Esophagus squamous epithelium (tissue), 5 donors: ENCODE measurements at regions not wholly inside any gene's neighbourhood (a gene's known extent, or its start where the extent isn't known, plus 50 kb on each side); places are given as distances from the start of the nearest gene placed in this dataset.
"Not testable (repeated sequence)": the region's sequence is repeated elsewhere in the genome, so short reads cannot be mapped to it uniquely, and the experiment has no call there.

ENCODE experiments used
- DNase-seq: peaks from one replicate; lab custom pipeline; 2025; lab: John Stamatoyannopoulos, UW
- H3K27ac ChIP-seq, 4 donors: fragments of 200-600 bp; sonication (generic); one replicate each; pipeline ENCODE4 v1.5.1; 2016 to 2019; ENCODE audit warnings: mild to moderate bottlenecking in 1 of 4
- H3K27me3 ChIP-seq, 4 donors: fragments of 200-600 bp; sonication (generic); 1 replicate in 3 of 4; 2 replicates in 1 of 4; pipeline versions ENCODE4 v1.5.1 to v1.6.0; 2017 to 2021; ENCODE audit warnings: antibody characterized with exemption in 1 of 4
- H3K36me3 ChIP-seq, 3 donors: fragments of 200-600 bp; sonication (generic); one replicate each; pipeline ENCODE4 v1.5.1; 2016 to 2019
- H3K4me1 ChIP-seq, 3 donors: fragments of 200-600 bp; sonication (generic); one replicate each; pipeline ENCODE4 v1.5.1; 2017 to 2019
- H3K4me3 ChIP-seq, 4 donors: fragments of 200-600 bp; sonication (generic); 1 replicate in 3 of 4; 2 replicates in 1 of 4; pipeline ENCODE4 v1.5.1; 2016 to 2019; ENCODE audit warnings: mild to moderate bottlenecking in 2 of 4, moderate library complexity in 1 of 4
- H3K9me3 ChIP-seq, 3 donors: fragments of 200-600 bp; sonication (generic); one replicate each; pipeline ENCODE4 v1.5.1; 2016 to 2019
- CTCF ChIP-seq, 6 experiments: fragments of 450-650 bp in 4 of 6; fragments of 200-600 bp in 2 of 6; sonication (generic) in 2 of 6; IDR thresholded peaks; one replicate each; pipeline ENCODE4 v1.5.1; 2016 to 2019; ENCODE audit warnings: antibody characterized with exemption in 6 of 6, mild to moderate bottlenecking in 4 of 6, moderate library complexity in 4 of 6
- POLR2A ChIP-seq, 4 donors: fragments of 450-650 bp; IDR thresholded peaks; one replicate each; pipeline ENCODE4 v1.6.1; 2017; ENCODE audit warnings: antibody characterized with exemption in 4 of 4, mild to moderate bottlenecking in 4 of 4, moderate library complexity in 3 of 4
- WGBS, 2 donors: methylation state at CpG; one replicate each; pipeline ENCODE4 v1.1.5; 2018; 5-methylcytosine and 5-hydroxymethylcytosine counted together
- intact Hi-C: fragments of 100-400 bp; cut with DNase I; formaldehyde crosslinking; loops from one replicate; pipeline ENCODE4 v1.15.0; 2022
- donor health status: DM: yes; HTN: yes; CAD: no.

- Histone ChIP-seq H3K4me3 (no peak overlapping the region), H3K27ac (no peak overlapping the region), H3K4me1 (no peaks in the 10 kb centered on the region), H3K27me3 (no peaks in the 10 kb centered on the region), H3K9me3 (no peaks in the 10 kb centered on the region), H3K36me3 (no peaks in the 10 kb centered on the region)
- TF ChIP-seq POLR2A (IDR thresholded peaks at IDR 0.05) (no peak), CTCF (IDR thresholded peaks at IDR 0.05) (no peak)
- WGBS, 2 donors, result 68 to 84% methylated on average over 1 of the region's 1 CpG
- DNase-seq, result no peak
- intact Hi-C loops, result no loop called here
These were observed 1264.5 kb upstream of the PHF14 start for GRCh38 chr7:9709216-9709615.

- WGBS, 2 donors, result 34 to 45% methylated on average over 3 of the region's 3 CpGs
- Histone ChIP-seq H3K27ac (no peak overlapping the region), H3K27me3 (no peaks in the 10 kb centered on the region), H3K4me3 (no peak overlapping the region), H3K36me3 (no peaks in the 10 kb centered on the region), H3K9me3 (no peaks in the 10 kb centered on the region), H3K4me1 (no peaks in the 10 kb centered on the region)
- intact Hi-C loops, result no loop called here
- DNase-seq, result no peak
- TF ChIP-seq CTCF (IDR thresholded peaks at IDR 0.05), result no peak
- TF ChIP-seq POLR2A (IDR thresholded peaks at IDR 0.05), result no peak
These were observed 1262.3 kb upstream of the PHF14 start for GRCh38 chr7:9711259-9711918.

DNA sequence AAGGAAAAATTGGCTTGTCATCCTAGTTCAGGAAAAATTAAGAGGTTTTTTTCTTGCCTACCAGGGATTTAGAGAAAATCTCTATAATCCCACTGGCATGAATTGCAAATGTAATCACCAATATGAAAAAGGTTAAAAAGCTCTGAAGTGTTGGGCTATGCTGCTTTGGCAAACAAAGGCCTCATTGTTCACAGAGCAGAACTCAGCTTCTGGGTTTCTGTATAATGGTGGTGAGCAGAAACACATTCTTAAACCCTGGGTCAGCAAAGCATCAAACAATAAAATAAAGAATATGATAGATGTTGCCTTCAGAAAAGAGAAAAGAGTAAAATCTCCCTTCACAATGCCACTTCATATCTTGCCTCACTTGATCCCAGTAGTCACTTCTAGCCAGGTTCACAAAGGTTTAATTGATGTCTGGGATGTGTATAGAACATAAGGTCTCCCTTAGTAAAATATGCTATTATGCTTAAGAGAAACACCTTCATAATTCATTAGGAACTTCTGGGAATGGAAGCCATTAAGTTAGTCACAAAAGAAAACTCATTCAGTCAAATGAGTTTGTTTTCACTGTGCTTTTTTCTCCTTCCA is 1255.5 kb upstream of the PHF14 start:
- no peak overlapping the region for H3K27ac ChIP-seq
- no peak overlapping the region for H3K4me3 ChIP-seq
- no peaks in the 10 kb centered on the region for H3K27me3 ChIP-seq
- TF ChIP-seq POLR2A (IDR thresholded peaks at IDR 0.05), result no peak
- TF ChIP-seq CTCF (IDR thresholded peaks at IDR 0.05), result no peak
- H3K36me3 ChIP-seq, result no peaks in the 10 kb centered on the region
- no peaks in the 10 kb centered on the region for H3K9me3 ChIP-seq
- intact Hi-C loops, result no loop called here
- no peak for DNase-seq
- H3K4me1 ChIP-seq, result no peaks in the 10 kb centered on the region

GRCh38 chr7:9719303-9719702 is 1254.4 kb upstream of the PHF14 start:
- DNase-seq, result no peak
- TF ChIP-seq POLR2A (IDR thresholded peaks at IDR 0.05) (no peak), CTCF (IDR thresholded peaks at IDR 0.05) (no peak)
- Histone ChIP-seq H3K36me3 (no peaks in the 10 kb centered on the region), H3K27me3 (no peaks in the 10 kb centered on the region), H3K9me3 (no peaks in the 10 kb centered on the region), H3K4me3 (no peak overlapping the region), H3K4me1 (no peaks in the 10 kb centered on the region), H3K27ac (no peak overlapping the region)
- intact Hi-C loops, result no loop called here
- 84 to 86% methylated on average over 4 of the region's 4 CpGs for WGBS, 2 donors

GRCh38 chr7:9719721-9720120 is 1254.0 kb upstream of the PHF14 start:
- intact Hi-C loops, result no loop called here
- no peak for DNase-seq
- WGBS, 2 donors, result 84 to 85% methylated on average over 3 of the region's 3 CpGs

DNA sequence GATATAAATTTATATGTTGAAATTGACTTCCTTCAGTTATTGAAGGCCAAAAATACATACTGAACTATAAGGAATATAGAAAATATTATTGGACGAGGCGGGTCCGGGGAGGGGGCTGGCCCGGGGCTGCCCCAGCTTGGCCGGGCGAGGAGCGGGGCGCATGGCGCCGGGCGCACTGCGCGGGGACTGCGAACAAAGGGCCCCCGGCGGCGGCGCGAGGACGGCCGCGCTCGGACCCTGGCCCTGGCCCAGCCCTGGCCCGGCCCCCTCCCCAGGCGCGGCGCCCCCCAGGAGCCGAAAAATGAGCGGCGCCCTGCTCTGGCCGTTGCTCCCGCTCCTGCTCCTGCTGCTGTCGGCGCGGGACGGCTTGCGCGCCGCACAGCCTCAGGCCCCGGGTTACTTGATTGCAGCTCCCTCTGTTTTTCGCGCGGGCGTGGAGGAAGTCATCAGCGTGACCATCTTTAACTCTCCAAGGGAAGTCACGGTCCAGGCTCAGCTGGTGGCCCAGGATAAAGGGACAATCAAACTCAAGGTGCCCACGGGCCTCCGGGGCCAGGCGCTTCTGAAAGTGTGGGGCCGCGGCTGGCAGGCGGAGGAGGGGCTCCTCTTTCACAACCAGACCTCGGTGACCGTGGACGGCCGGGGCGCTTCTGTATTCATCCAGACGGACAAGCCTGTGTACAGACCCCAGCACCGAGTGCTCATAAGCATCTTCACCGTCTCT is 1247.6 kb upstream of the PHF14 start:
- H3K27me3 ChIP-seq, H3K27ac ChIP-seq, H3K4me3 ChIP-seq, intact Hi-C loops, DNase-seq, H3K36me3 ChIP-seq, H3K4me1 ChIP-seq: not testable (repeated sequence)
- WGBS, 2 donors, result 78 to 92% methylated on average over 8 to 14 of the region's 60 CpGs
- H3K9me3 ChIP-seq, result peaks cover 0 to 10% (median 0%) of the 10 kb centered on the region in 3 donors

More at GRCh38 chr7:9719721-9720120, 1254.0 kb upstream of the PHF14 start:
- Histone ChIP-seq H3K36me3 (no peaks in the 10 kb centered on the region), H3K27me3 (no peaks in the 10 kb centered on the region), H3K27ac (no peak overlapping the region), H3K4me3 (no peak overlapping the region), H3K9me3 (no peaks in the 10 kb centered on the region), H3K4me1 (no peaks in the 10 kb centered on the region)
- TF ChIP-seq CTCF (IDR thresholded peaks at IDR 0.05), result no peak
- TF ChIP-seq POLR2A (IDR thresholded peaks at IDR 0.05), result no peak

DNA sequence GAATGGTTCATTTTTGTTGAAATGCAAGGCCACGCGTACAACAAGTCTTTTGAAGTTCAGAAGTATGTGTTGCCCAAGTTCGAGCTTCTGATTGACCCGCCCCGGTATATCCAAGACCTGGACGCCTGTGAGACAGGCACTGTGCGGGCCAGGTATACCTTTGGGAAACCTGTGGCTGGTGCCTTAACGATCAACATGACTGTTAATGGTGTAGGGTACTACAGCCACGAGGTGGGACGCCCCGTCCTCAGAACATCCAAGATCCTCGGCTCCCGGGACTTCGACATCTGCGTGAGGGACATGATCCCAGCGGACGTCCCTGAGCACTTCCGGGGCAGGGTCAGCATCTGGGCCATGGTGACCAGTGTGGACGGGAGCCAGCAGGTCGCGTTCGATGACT is 1246.9 kb upstream of the PHF14 start:
- WGBS, 2 donors, result 90 to 97% methylated on average over 4 to 13 of the region's 22 CpGs
- H3K9me3 ChIP-seq, result peaks cover 0 to 10% (median 0%) of the 10 kb centered on the region in 3 donors
- H3K27ac ChIP-seq, intact Hi-C loops, H3K36me3 ChIP-seq, DNase-seq, H3K27me3 ChIP-seq, H3K4me3 ChIP-seq, H3K4me1 ChIP-seq: not testable (repeated sequence)
